ENCODE measurements at regions not wholly inside any gene's neighbourhood (a gene's known extent, or its start where the extent isn't known, plus 50 kb on each side); places are given as distances from the start of the nearest gene placed in this dataset.

DNA sequence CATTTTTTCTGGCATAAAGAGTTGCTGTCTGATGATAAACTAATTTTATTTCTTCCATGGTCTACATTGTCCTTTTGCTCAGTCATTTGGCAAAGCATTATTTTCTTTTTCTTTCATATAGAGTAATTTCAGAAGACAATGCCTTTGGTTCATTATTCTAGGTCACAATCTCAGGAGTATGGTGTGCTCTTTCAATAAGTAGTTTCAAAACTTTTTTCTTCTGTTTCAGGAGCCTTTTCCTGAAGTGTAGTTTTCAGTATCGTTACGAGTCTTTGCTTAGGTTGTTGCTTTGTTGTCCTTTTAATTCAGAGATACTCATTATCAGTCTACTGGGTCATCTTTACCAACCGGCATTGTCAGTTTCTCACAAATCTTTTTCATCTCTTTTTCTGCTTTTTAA is 100.4 kb upstream of the GPC1 start:
- DNase-seq (ENCODE audit: extremely low read depth in 1 of 2, low read depth in 1 of 2): no peak

GRCh38 chr2:240336820-240337427 is 98.5 kb upstream of the GPC1 start:
- no peak for DNase-seq (ENCODE audit: extremely low read depth in 1 of 2, low read depth in 1 of 2)

- no peak for DNase-seq (ENCODE audit: extremely low read depth in 1 of 2, low read depth in 1 of 2)
Measured at GRCh38 chr2:240338274-240338673, 97.2 kb upstream of the GPC1 start.

- DNase-seq (ENCODE audit: extremely low read depth in 1 of 2, low read depth in 1 of 2): no peak
Measured at GRCh38 chr2:240339411-240340360, 95.8 kb upstream of the GPC1 start.

- DNase-seq (ENCODE audit: extremely low read depth in 1 of 2, low read depth in 1 of 2): no peak
Measured at GRCh38 chr2:240340361-240340761, 95.1 kb upstream of the GPC1 start.

GRCh38 chr2:240341064-240341463 is 94.4 kb upstream of the GPC1 start:
- no peak for DNase-seq (ENCODE audit: extremely low read depth in 1 of 2, low read depth in 1 of 2)

DNA sequence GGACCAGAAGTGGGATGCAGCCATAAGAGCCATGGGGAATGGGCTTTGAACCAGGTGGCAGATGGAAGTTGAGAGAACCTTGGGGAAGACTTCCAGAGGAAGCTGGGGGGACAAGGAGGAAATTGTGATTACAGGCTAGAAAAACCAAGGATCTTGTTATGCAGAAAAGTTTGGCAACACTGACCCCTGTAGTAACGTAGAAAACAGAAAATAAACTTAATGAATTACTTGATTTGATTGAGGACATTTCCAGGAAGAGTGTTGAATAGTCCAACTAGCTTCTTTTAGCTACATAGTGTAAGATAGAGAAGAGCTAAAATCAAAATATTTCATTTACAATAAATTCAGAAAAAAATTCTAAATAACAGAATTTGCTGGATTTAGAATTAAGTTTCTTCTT is 91.9 kb upstream of the GPC1 start:
- no peak for DNase-seq (ENCODE audit: extremely low read depth in 1 of 2, low read depth in 1 of 2)

DNA sequence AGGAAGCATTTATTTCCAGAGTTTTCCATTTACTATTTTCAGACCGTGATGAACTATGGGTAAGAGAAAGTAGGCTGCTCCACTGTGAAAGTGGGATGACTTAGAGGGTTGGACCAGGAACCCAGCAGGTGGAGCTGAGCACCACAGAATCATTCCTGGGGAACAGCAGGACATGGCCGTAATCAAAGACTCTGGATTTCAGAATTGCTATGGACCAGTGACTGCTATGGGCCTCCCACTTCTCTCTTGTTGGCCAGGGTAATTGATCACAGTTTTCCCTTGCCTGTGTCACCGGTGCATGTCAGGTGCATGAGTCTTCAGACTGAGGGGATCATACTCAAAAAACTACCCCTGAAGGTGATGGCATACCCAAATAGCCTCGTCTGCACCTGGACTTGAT is 90.6 kb upstream of the GPC1 start:
- DNase-seq (ENCODE audit: extremely low read depth in 1 of 2, low read depth in 1 of 2): no peak

- no peak for DNase-seq (ENCODE audit: extremely low read depth in 1 of 2, low read depth in 1 of 2)
Measured at GRCh38 chr2:240346015-240346752, 89.3 kb upstream of the GPC1 start.

GRCh38 chr2:240346753-240347372 is 88.6 kb upstream of the GPC1 start:
- no peak for DNase-seq (ENCODE audit: extremely low read depth in 1 of 2, low read depth in 1 of 2)

DNA sequence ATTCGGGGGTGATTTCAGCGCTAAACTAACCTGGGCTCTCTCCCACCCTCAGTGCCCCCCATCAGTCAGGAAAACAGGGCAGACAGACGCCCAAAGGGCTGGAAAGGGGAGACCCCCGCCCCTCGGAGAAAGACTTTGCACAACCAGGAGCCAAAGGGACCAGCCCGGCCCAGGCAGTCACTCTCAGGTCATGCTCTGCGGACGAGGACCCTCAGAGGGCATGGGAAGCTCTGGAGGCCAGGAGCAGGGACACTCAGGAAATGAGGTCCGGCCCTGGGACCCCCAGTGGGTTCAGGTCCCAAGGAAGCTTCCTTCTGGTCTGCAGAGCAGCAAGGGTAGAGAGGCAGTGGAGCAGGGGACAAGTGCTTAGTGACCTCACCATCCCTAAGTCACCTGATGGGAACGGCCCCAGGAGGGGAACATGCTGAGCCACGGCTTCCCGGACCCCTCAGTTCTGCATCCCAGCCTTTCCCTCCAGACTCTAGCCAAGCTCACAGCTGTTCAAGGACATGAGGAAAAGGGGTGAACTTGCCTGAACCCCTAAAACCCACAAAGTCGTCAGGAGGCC is 88.0 kb upstream of the GPC1 start:
- no peak for DNase-seq (ENCODE audit: extremely low read depth in 1 of 2, low read depth in 1 of 2)

- DNase-seq (ENCODE audit: extremely low read depth in 1 of 2, low read depth in 1 of 2): no peak
Measured at GRCh38 chr2:240347949-240348500, 87.4 kb upstream of the GPC1 start.

- no peak for DNase-seq (ENCODE audit: extremely low read depth in 1 of 2, low read depth in 1 of 2)
Measured at GRCh38 chr2:240348522-240348921, 86.9 kb upstream of the GPC1 start.

- no peak for DNase-seq (ENCODE audit: extremely low read depth in 1 of 2, low read depth in 1 of 2)
Measured at GRCh38 chr2:240349133-240350005, 86.1 kb upstream of the GPC1 start.

DNA sequence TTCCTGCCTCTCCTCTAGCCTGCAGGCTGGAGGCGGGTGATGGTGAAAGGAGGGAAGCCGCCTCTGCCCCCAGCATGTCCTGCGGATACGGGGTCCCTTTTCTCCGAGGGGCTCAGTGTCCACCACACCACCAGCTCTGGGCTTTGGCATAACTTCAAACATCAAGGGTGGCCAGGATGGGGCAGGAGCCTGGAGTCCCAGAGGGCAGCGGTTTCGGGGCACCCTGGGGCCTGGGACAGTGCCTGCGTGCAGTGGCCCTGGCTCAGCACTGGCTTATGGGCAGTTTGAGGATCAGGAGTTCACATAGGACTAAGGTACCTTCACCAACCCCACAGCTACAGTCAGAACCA is 85.5 kb upstream of the GPC1 start:
- DNase-seq (ENCODE audit: extremely low read depth in 1 of 2, low read depth in 1 of 2): no peak

GRCh38 chr2:240350696-240351087 is 84.8 kb upstream of the GPC1 start:
- no peak for DNase-seq (ENCODE audit: extremely low read depth in 1 of 2, low read depth in 1 of 2)

DNA sequence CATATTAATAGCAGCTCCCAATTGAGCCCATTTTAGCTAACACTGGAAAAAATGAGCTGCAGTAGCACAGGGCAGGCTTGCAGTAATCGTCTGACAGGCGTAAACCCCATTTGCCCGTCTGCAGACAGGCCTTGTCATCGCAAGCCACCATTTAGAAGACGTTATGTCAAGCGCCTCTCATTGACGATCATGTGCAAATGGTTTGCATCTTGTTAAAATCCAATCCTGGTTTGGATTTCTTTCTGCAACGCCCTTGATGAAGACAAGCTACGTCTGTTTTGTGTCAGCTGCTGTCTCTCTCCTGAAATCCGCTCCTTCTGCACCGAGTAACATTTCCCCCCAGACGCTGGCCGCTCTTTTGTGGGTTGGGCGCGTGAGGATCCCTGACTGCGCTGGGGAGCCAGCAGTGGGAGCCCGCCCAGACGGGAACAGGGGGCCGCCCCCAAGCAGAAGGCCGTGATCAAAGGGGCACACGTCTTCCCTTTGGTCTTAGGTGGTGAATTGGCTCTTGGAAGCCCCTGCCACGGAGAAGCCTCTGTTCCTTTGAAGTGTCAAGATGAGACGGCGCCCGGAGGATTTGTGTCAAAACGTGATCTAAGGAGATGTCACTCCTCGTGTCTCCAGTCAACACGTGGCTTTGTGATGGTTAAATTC is 84.2 kb upstream of the GPC1 start:
- no peak for DNase-seq (ENCODE audit: extremely low read depth in 1 of 2, low read depth in 1 of 2)

DNA sequence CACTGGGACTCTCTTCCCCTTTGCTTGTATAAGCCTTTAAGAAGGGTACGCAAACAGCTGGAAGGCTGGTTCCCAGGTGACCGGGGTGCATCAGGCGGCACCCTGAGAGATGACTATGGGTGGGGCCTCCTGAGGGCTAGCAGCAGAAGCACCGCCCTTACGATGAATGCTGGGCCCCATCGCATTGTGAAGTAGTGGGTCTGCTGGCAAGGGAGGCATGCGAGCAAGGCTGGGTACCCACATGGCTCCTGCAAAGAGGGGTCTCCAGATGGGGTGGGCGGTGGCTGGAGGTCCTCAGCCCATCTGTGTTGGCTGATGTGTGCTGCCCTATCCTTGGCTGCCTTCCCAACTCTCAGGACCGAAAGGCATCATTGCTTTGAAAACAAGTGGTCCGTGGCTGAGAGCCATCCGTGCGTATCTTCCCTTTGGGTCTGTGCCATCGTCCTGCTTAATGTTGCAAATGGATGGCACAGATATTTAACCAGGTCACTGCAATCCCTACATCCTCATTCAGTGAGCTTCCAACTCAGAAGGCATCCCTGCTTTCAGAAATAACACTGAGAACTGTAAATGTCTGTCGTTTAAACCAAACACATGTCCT is 83.5 kb upstream of the GPC1 start:
- no peak for DNase-seq (ENCODE audit: extremely low read depth in 1 of 2, low read depth in 1 of 2)

Measured in activated CD8-positive, alpha-beta memory T cell treated with anti-CD3 and anti-CD28 coated beads for 1 hour (primary cell).